ENCODE measurements at regions not wholly inside any gene's neighbourhood (a gene's known extent, or its start where the extent isn't known, plus 50 kb on each side); places are given as distances from the start of the nearest gene placed in this dataset.
"Not testable (repeated sequence)": the region's sequence is repeated elsewhere in the genome, so short reads cannot be mapped to it uniquely, and the experiment has no call there.

GRCh38 chr3:166526881-166527280, 689.7 kb upstream of the BCHE start:
- no peaks in the 10 kb centered on the region for H3K27me3 ChIP-seq (replicated peaks; ENCODE audit: insufficient read depth)
- H3K27ac ChIP-seq = no peak overlapping the region
- H3K4me3 ChIP-seq = no peak overlapping the region
- TF ChIP-seq, protein P1, sequence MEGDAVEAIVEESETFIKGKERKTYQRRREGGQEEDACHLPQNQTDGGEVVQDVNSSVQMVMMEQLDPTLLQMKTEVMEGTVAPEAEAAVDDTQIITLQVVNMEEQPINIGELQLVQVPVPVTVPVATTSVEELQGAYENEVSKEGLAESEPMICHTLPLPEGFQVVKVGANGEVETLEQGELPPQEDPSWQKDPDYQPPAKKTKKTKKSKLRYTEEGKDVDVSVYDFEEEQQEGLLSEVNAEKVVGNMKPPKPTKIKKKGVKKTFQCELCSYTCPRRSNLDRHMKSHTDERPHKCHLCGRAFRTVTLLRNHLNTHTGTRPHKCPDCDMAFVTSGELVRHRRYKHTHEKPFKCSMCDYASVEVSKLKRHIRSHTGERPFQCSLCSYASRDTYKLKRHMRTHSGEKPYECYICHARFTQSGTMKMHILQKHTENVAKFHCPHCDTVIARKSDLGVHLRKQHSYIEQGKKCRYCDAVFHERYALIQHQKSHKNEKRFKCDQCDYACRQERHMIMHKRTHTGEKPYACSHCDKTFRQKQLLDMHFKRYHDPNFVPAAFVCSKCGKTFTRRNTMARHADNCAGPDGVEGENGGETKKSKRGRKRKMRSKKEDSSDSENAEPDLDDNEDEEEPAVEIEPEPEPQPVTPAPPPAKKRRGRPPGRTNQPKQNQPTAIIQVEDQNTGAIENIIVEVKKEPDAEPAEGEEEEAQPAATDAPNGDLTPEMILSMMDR (IDR thresholded peaks at IDR 0.05) = no peak
- H3K4me1 ChIP-seq (ENCODE audit: control insufficient read depth in 1 of 2, low read depth in 2 of 2) = no peaks in the 10 kb centered on the region
- no peaks in the 10 kb centered on the region for H3K36me3 ChIP-seq
- no peak for ATAC-seq (ENCODE audit: insufficient number of reproducible peaks, low FRiP score, low read depth)
- no peaks in the 10 kb centered on the region for H3K9me3 ChIP-seq
- no peak for DNase-seq (ENCODE audit: low spot score)

DNA sequence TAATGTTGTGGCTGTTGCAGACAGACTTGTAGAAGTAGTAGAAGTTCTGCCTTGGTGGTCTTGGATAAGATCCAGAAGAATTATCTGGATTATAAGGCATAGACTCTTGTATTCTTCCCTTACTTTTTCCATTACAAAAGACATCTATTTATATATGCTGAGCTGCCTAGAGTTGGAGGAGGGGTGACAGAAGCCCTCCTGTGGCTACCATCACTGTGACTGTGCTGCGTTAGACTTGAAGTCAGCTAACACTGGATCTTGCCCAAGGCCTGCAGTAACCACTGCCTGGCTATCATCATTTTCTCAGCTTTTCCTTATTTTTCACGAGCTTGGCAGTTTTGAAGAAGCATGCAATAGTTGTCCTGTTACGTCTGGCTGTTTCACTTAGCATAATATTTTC, 684.8 kb upstream of the BCHE start:
- TF ChIP-seq, protein P1 (IDR thresholded peaks at IDR 0.05) = no peak
- H3K4me1 ChIP-seq (ENCODE audit: control insufficient read depth in 1 of 2, low read depth in 2 of 2) = no peaks in the 10 kb centered on the region
- no peak overlapping the region for H3K27ac ChIP-seq
- H3K9me3 ChIP-seq = no peaks in the 10 kb centered on the region
- no peaks in the 10 kb centered on the region for H3K36me3 ChIP-seq
- DNase-seq (ENCODE audit: low spot score) = no peak
- no peak for ATAC-seq (ENCODE audit: insufficient number of reproducible peaks, low FRiP score, low read depth)
- no peaks in the 10 kb centered on the region for H3K27me3 ChIP-seq (replicated peaks; ENCODE audit: insufficient read depth)
- no peak overlapping the region for H3K4me3 ChIP-seq

- no peaks in the 10 kb centered on the region for H3K27me3 ChIP-seq (replicated peaks; ENCODE audit: insufficient read depth)
- no peak overlapping the region for H3K27ac ChIP-seq
- DNase-seq (ENCODE audit: low spot score) (no peak), ATAC-seq (ENCODE audit: insufficient number of reproducible peaks, low FRiP score, low read depth) (no peak)
- H3K9me3 ChIP-seq = no peaks in the 10 kb centered on the region
- H3K36me3 ChIP-seq = no peaks in the 10 kb centered on the region
- TF ChIP-seq, protein P1 (IDR thresholded peaks at IDR 0.05) = no peak
- no peak overlapping the region for H3K4me3 ChIP-seq
- no peaks in the 10 kb centered on the region for H3K4me1 ChIP-seq (ENCODE audit: control insufficient read depth in 1 of 2, low read depth in 2 of 2)
Measured at GRCh38 chr3:166519443-166519842, 682.2 kb upstream of the BCHE start.

GRCh38 chr3:166518040-166518439, 680.8 kb upstream of the BCHE start:
- ATAC-seq (ENCODE audit: insufficient number of reproducible peaks, low FRiP score, low read depth) (no peak), DNase-seq (ENCODE audit: low spot score) (no peak)
- H3K9me3 ChIP-seq = no peaks in the 10 kb centered on the region
- H3K27me3 ChIP-seq (replicated peaks; ENCODE audit: insufficient read depth) = no peaks in the 10 kb centered on the region
- H3K36me3 ChIP-seq = no peaks in the 10 kb centered on the region
- TF ChIP-seq, protein P1 (IDR thresholded peaks at IDR 0.05) = no peak
- H3K4me3 ChIP-seq = no peak overlapping the region
- no peaks in the 10 kb centered on the region for H3K4me1 ChIP-seq (ENCODE audit: control insufficient read depth in 1 of 2, low read depth in 2 of 2)
- H3K27ac ChIP-seq = no peak overlapping the region

GRCh38 chr3:166510382-166510781, 673.2 kb upstream of the BCHE start:
- Histone ChIP-seq H3K4me3 (no peak overlapping the region), H3K27me3 (replicated peaks; ENCODE audit: insufficient read depth) (no peaks in the 10 kb centered on the region), H3K9me3 (no peaks in the 10 kb centered on the region), H3K4me1 (ENCODE audit: control insufficient read depth in 1 of 2, low read depth in 2 of 2) (no peaks in the 10 kb centered on the region), H3K27ac (no peak overlapping the region), H3K36me3 (no peaks in the 10 kb centered on the region)
- DNase-seq (ENCODE audit: low spot score) = no peak
- TF ChIP-seq, protein P1 (IDR thresholded peaks at IDR 0.05) = no peak
- no peak for ATAC-seq (ENCODE audit: insufficient number of reproducible peaks, low FRiP score, low read depth)

DNA sequence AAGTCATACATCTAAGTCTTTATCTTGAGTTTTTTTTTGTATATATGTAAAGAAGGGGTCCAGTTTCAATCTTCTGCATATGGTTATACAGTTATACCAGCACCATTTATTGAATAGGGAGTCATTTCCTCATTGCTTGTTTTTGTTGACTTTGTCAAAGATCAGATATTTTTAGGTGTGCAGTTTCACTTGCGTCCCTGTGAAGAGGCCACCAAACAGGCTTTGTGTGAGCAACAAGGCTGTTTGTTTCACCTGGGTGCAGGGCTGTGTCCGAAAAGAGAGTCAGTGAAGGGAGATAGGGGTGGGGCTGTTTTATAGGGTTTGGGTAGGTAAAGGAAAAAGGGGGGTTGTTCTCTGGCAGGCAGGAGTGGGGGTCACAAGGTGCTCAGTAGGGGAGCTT, 663.2 kb upstream of the BCHE start:
- not testable (repeated sequence) for H3K4me3 ChIP-seq; DNase-seq (ENCODE audit: low spot score); H3K27ac ChIP-seq

More for the DNA sequence above, 663.2 kb upstream of the BCHE start:
- ATAC-seq (ENCODE audit: insufficient number of reproducible peaks, low FRiP score, low read depth); H3K27me3 ChIP-seq (replicated peaks; ENCODE audit: insufficient read depth); H3K9me3 ChIP-seq; H3K4me1 ChIP-seq (ENCODE audit: control insufficient read depth in 1 of 2, low read depth in 2 of 2); H3K36me3 ChIP-seq: not testable (repeated sequence)
